ENCODE measurements at regions not wholly inside any gene's neighbourhood (a gene's known extent, or its start where the extent isn't known, plus 50 kb on each side); places are given as distances from the start of the nearest gene placed in this dataset.

DNA sequence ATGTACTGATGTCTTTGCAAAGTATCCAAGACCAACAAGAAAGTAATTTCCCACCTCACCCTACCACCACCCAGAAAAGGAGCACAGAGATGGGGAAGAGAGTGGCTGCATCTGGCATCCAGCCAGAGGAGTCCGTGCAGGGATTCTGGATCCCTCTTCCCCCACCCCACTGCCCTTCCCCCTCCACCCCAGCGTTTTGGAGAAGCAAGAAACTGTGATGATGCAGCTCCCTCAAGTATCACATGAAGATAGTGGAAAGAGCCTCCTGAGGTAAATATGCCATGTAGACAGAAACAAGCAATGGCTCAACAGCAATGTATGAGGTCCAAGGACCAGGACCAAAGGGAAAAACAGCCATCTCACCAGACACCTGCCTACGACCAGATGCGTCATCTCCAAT is 153.8 kb downstream of the DEPDC1B start:
- Histone ChIP-seq H3K23ac (ENCODE audit: low read length in 2 of 2) (no peak overlapping the region), H3K18ac (ENCODE audit: low read depth in 1 of 2, low read length in 2 of 2) (no peak overlapping the region), H4K91ac (ENCODE audit: low read length) (no peak overlapping the region), H3K9me3 (ENCODE audit: control insufficient read depth, low read length) (no peaks in the 10 kb centered on the region), H2BK12ac (ENCODE audit: low read length in 2 of 2) (no peak overlapping the region), H2BK120ac (ENCODE audit: low read depth, low read length) (no peak overlapping the region), H3K4me2 (ENCODE audit: low read length, poor library complexity, severe bottlenecking) (no peak overlapping the region), H3K27me3 (ENCODE audit: control insufficient read depth in 1 of 2, insufficient read depth in 1 of 2, low read length in 2 of 2) (no peaks in the 10 kb centered on the region), H3K4me1 (ENCODE audit: control insufficient read depth, insufficient read depth, low read depth, low read length) (no peaks in the 10 kb centered on the region), H3K27ac (ENCODE audit: low read length, poor library complexity, severe bottlenecking) (no peak overlapping the region), H3K36me3 (ENCODE audit: control insufficient read depth in 1 of 2, insufficient read depth in 2 of 2, low read depth in 1 of 2, low read length in 2 of 2) (no peaks in the 10 kb centered on the region), H3K14ac (ENCODE audit: low read length in 2 of 2) (no peak overlapping the region), H2AFZ (ENCODE audit: low read depth, low read length) (no peak overlapping the region), H3K4me3 (ENCODE audit: insufficient read depth in 1 of 2, low read depth in 1 of 2, low read length in 2 of 2) (no peak overlapping the region), H2AK5ac (ENCODE audit: low read length, severe bottlenecking) (no peak overlapping the region), H3K9ac (ENCODE audit: low read length) (no peak overlapping the region), H2BK15ac (ENCODE audit: low read depth, poor library complexity, severe bottlenecking) (no peak overlapping the region), H3K79me1 (replicated peaks; ENCODE audit: low read length, poor library complexity, severe bottlenecking) (no peaks in the 10 kb centered on the region), H2BK5ac (ENCODE audit: low read depth, low read length, poor library complexity, severe bottlenecking) (no peak overlapping the region), H3K4ac (ENCODE audit: low read depth in 1 of 2, low read length in 2 of 2) (no peak overlapping the region), H4K8ac (ENCODE audit: low read length) (no peak overlapping the region)
- DNase-seq: peak; percentile 24
- WGBS: 61% methylated on average over 3 of the region's 4 CpGs

DNA sequence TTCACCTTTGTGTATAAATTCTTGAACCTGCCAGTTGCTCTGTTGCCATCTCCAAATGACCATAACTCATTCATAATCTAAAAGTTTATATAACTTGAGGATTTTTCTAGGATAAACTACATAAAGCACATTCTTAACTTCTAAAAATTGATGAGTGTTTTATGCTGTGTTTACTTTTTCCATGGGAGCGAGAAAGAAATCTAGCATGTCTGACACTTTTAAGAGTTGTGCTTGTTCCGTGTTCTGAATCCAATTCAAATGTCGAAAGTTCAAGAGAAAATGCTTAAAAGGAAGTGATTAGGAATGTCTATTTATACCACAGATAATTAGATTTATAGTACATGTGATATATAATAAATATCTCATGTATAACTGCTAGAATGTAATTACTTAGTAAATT is 154.4 kb downstream of the DEPDC1B start:
- Histone ChIP-seq H3K4ac (ENCODE audit: low read depth in 1 of 2, low read length in 2 of 2) (no peak overlapping the region), H2BK120ac (ENCODE audit: low read depth, low read length) (no peak overlapping the region)
- WGBS: 25% methylated on average over 2 of the region's 3 CpGs

DNA sequence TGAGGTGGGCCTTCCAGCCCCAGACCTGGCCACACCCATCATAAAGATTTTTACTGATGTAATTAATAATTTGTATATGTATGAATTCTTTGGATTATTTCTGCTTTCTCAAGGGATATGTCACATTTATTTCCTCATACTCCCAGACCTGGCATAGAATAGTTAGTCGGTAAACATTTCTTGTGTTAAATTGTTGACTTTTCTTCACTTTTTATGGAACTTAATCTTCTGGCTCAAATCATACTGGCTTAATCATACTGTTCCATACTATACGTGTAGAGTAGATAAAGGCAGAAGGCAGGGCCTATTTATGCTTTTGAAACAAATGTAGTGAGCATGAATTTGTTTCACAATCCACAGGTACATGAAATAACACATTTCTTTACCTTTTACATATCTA is 155.8 kb downstream of the DEPDC1B start:
- no peak overlapping the region for H2BK15ac ChIP-seq (ENCODE audit: low read depth, poor library complexity, severe bottlenecking)
- no peaks in the 10 kb centered on the region for H3K36me3 ChIP-seq (ENCODE audit: control insufficient read depth in 1 of 2, insufficient read depth in 2 of 2, low read depth in 1 of 2, low read length in 2 of 2)
- H3K23ac ChIP-seq (ENCODE audit: low read length in 2 of 2): no peak overlapping the region
- no peak overlapping the region for H4K91ac ChIP-seq (ENCODE audit: low read length)
- H3K4me3 ChIP-seq (ENCODE audit: insufficient read depth in 1 of 2, low read depth in 1 of 2, low read length in 2 of 2): no peak overlapping the region
- no peak overlapping the region for H2AFZ ChIP-seq (ENCODE audit: low read depth, low read length)
- H3K4me1 ChIP-seq (ENCODE audit: control insufficient read depth, insufficient read depth, low read depth, low read length): no peaks in the 10 kb centered on the region
- no peaks in the 10 kb centered on the region for H3K9me3 ChIP-seq (ENCODE audit: control insufficient read depth, low read length)
- no peak overlapping the region for H2AK5ac ChIP-seq (ENCODE audit: low read length, severe bottlenecking)
- no peak overlapping the region for H3K18ac ChIP-seq (ENCODE audit: low read depth in 1 of 2, low read length in 2 of 2)
- no peak overlapping the region for H3K9ac ChIP-seq (ENCODE audit: low read length)
- no peaks in the 10 kb centered on the region for H3K79me1 ChIP-seq (replicated peaks; ENCODE audit: low read length, poor library complexity, severe bottlenecking)
- no peak overlapping the region for H3K4me2 ChIP-seq (ENCODE audit: low read length, poor library complexity, severe bottlenecking)
- H2BK120ac ChIP-seq (ENCODE audit: low read depth, low read length): no peak overlapping the region
- no peak overlapping the region for H3K4ac ChIP-seq (ENCODE audit: low read depth in 1 of 2, low read length in 2 of 2)
- H3K14ac ChIP-seq (ENCODE audit: low read length in 2 of 2): no peak overlapping the region
- no peak overlapping the region for H2BK5ac ChIP-seq (ENCODE audit: low read depth, low read length, poor library complexity, severe bottlenecking)
- DNase-seq: no peak
- no peak overlapping the region for H3K27ac ChIP-seq (ENCODE audit: low read length, poor library complexity, severe bottlenecking)
- no CpG with 5 or more reads among the region's 2 CpGs for WGBS
- peaks cover 0 to 4% of the 10 kb centered on the region in 2 experiments for H3K27me3 ChIP-seq (ENCODE audit: control insufficient read depth in 1 of 2, insufficient read depth in 1 of 2, low read length in 2 of 2)
- H4K8ac ChIP-seq (ENCODE audit: low read length): no peak overlapping the region
- no peak overlapping the region for H2BK12ac ChIP-seq (ENCODE audit: low read length in 2 of 2)

More for the DNA sequence above, 154.4 kb downstream of the DEPDC1B start:
- Histone ChIP-seq H4K8ac (ENCODE audit: low read length) (no peak overlapping the region), H3K14ac (ENCODE audit: low read length in 2 of 2) (no peak overlapping the region), H2AK5ac (ENCODE audit: low read length, severe bottlenecking) (no peak overlapping the region), H3K4me3 (ENCODE audit: insufficient read depth in 1 of 2, low read depth in 1 of 2, low read length in 2 of 2) (no peak overlapping the region), H3K23ac (ENCODE audit: low read length in 2 of 2) (no peak overlapping the region), H3K9ac (ENCODE audit: low read length) (no peak overlapping the region), H2BK5ac (ENCODE audit: low read depth, low read length, poor library complexity, severe bottlenecking) (no peak overlapping the region), H3K27ac (ENCODE audit: low read length, poor library complexity, severe bottlenecking) (no peak overlapping the region), H2BK12ac (ENCODE audit: low read length in 2 of 2) (no peak overlapping the region), H3K36me3 (ENCODE audit: control insufficient read depth in 1 of 2, insufficient read depth in 2 of 2, low read depth in 1 of 2, low read length in 2 of 2) (no peaks in the 10 kb centered on the region), H3K9me3 (ENCODE audit: control insufficient read depth, low read length) (no peaks in the 10 kb centered on the region), H4K91ac (ENCODE audit: low read length) (no peak overlapping the region), H2AFZ (ENCODE audit: low read depth, low read length) (no peak overlapping the region), H3K27me3 (ENCODE audit: control insufficient read depth in 1 of 2, insufficient read depth in 1 of 2, low read length in 2 of 2) (no peaks in the 10 kb centered on the region), H3K18ac (ENCODE audit: low read depth in 1 of 2, low read length in 2 of 2) (no peak overlapping the region), H3K4me1 (ENCODE audit: control insufficient read depth, insufficient read depth, low read depth, low read length) (no peaks in the 10 kb centered on the region), H2BK15ac (ENCODE audit: low read depth, poor library complexity, severe bottlenecking) (no peak overlapping the region), H3K79me1 (replicated peaks; ENCODE audit: low read length, poor library complexity, severe bottlenecking) (no peaks in the 10 kb centered on the region), H3K4me2 (ENCODE audit: low read length, poor library complexity, severe bottlenecking) (no peak overlapping the region)
- peak; percentile 39 for DNase-seq

DNA sequence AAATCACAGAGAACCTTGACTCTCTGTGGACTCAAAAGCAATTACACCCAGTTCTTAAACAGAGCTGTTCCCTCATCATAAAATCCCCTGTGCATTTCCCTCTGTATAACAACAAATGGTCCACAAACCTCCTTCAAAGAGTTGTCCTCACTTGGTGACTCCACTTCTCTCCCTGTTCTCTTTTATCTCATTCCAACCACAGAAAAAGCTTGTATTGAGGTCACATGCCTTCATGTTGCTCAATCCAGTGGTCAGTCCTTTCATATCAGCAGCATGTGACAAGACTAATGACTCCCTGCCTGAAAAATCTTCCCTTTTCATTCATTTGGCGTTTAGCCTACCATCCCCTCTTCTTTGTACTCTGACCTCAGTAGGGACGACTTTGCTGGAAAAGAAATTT is 158.0 kb downstream of the DEPDC1B start:
- Histone ChIP-seq H3K14ac (ENCODE audit: low read length in 2 of 2) (no peak overlapping the region), H3K9me3 (ENCODE audit: control insufficient read depth, low read length) (no peaks in the 10 kb centered on the region), H4K91ac (ENCODE audit: low read length) (no peak overlapping the region), H4K8ac (ENCODE audit: low read length) (no peak overlapping the region), H3K27me3 (ENCODE audit: control insufficient read depth in 1 of 2, insufficient read depth in 1 of 2, low read length in 2 of 2) (peaks cover 0 to 4% of the 10 kb centered on the region in 2 experiments), H3K27ac (ENCODE audit: low read length, poor library complexity, severe bottlenecking) (no peak overlapping the region), H2AFZ (ENCODE audit: low read depth, low read length) (no peak overlapping the region), H3K23ac (ENCODE audit: low read length in 2 of 2) (no peak overlapping the region), H3K79me1 (replicated peaks; ENCODE audit: low read length, poor library complexity, severe bottlenecking) (no peaks in the 10 kb centered on the region), H3K4ac (ENCODE audit: low read depth in 1 of 2, low read length in 2 of 2) (no peak overlapping the region), H3K4me3 (ENCODE audit: insufficient read depth in 1 of 2, low read depth in 1 of 2, low read length in 2 of 2) (no peak overlapping the region), H2AK5ac (ENCODE audit: low read length, severe bottlenecking) (no peak overlapping the region), H3K18ac (ENCODE audit: low read depth in 1 of 2, low read length in 2 of 2) (no peak overlapping the region), H2BK12ac (ENCODE audit: low read length in 2 of 2) (no peak overlapping the region), H2BK120ac (ENCODE audit: low read depth, low read length) (no peak overlapping the region), H3K36me3 (ENCODE audit: control insufficient read depth in 1 of 2, insufficient read depth in 2 of 2, low read depth in 1 of 2, low read length in 2 of 2) (no peaks in the 10 kb centered on the region), H2BK15ac (ENCODE audit: low read depth, poor library complexity, severe bottlenecking) (no peak overlapping the region), H3K4me1 (ENCODE audit: control insufficient read depth, insufficient read depth, low read depth, low read length) (no peaks in the 10 kb centered on the region), H3K4me2 (ENCODE audit: low read length, poor library complexity, severe bottlenecking) (no peak overlapping the region), H2BK5ac (ENCODE audit: low read depth, low read length, poor library complexity, severe bottlenecking) (no peak overlapping the region), H3K9ac (ENCODE audit: low read length) (peak overlapping the region; percentile 75)
- no CpG with 5 or more reads among the region's 2 CpGs for WGBS
- peak; percentile 87 for DNase-seq
